ENCODE measurements at regions not wholly inside any gene's neighbourhood (a gene's known extent, or its start where the extent isn't known, plus 50 kb on each side); places are given as distances from the start of the nearest gene placed in this dataset.
"Not testable (repeated sequence)": the region's sequence is repeated elsewhere in the genome, so short reads cannot be mapped to it uniquely, and the experiment has no call there.

- DNase-seq: no peak
Measured at GRCh38 chr3:3447641-3448040, 268.1 kb upstream of the CRBN start.

- no peak for DNase-seq
Measured at GRCh38 chr3:3446251-3446650, 266.8 kb upstream of the CRBN start.

DNA sequence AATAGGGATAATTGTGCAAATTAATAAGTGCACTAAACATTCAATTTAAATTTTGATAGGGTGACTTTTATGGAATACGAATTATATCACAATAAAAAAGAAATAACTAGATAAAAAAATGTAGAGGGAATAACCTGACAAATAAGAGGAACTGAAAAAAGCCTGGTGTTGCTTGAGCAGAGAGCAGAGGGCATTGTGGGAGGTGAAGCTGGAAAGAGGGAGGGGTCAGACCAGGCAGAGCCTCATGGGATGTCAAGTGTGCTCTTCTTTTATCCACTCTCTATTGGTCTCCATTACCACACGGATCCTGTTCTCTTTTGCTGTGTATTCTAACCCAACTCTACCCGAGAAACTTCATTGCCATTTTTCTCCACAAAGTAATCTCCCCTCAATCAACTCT, 264.0 kb upstream of the CRBN start:
- DNase-seq: no peak

- no peak for DNase-seq
Measured at GRCh38 chr3:3433711-3434110, 254.2 kb upstream of the CRBN start.

DNA sequence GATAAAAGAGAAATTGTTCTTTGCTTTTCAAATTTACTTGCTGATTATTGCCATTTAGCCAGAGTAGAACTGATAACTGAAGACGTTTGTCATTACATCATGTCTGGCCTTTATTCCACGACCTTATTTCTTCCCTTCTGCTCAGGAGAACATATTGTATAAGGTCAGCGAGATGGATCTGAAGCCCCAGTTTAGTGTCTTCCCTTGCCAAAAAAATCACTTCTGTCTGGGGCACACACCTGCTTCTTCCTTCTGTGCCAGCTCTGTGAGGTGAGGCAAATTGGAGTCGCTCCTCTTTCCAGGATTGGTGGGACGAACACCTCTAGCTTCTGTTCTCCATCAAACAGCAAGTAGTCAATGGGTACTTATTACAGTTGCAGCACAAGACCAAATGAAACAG, 250.3 kb upstream of the CRBN start:
- DNase-seq: no peak

DNA sequence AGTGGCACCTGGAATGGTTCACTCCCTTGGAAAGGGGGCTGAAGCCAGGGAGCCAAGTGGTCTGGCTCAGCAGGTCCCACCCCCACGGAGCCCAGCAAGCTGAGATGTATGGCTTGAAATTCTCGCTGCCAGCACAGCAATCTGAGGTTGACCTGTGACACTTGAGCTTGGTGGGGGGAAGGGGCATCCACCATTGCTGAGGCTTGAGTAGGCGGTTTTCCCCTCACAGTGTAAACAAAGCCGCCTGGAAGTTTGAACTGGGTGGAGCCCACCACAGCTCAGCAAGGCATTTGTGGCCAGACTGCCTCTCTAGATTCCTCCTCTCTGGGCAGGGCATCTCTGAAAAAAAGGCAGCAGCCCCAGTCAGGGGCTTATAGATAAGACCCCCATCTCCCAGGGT, 228.2 kb upstream of the CRBN start:
- not testable (repeated sequence) for DNase-seq

- no peak for DNase-seq
Measured at GRCh38 chr3:3405131-3405530, 225.6 kb upstream of the CRBN start.

GRCh38 chr3:3403700-3404099, 224.2 kb upstream of the CRBN start:
- no peak for DNase-seq

DNA sequence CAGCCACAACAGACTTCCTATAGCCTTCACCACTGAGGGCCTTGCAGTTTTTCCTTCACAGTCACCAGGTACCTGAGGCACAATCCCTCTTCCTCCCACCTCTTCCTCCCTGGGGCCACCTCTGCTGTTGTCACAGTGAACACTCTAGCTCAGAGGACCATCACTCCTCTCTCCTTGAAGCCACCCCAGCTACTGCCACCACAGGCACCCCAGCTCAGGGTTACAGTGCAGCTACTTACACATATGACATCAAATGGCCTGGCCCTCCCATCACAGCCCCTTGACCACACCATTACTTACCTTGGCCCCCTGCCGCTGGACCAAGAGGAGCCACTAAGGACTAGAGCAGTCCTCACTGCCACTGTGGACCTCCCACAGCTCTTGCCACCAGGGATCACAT, 213.5 kb upstream of the CRBN start:
- no peak for DNase-seq

- no peak for DNase-seq
Measured at GRCh38 chr3:3383461-3383860, 204.0 kb upstream of the CRBN start.

DNA sequence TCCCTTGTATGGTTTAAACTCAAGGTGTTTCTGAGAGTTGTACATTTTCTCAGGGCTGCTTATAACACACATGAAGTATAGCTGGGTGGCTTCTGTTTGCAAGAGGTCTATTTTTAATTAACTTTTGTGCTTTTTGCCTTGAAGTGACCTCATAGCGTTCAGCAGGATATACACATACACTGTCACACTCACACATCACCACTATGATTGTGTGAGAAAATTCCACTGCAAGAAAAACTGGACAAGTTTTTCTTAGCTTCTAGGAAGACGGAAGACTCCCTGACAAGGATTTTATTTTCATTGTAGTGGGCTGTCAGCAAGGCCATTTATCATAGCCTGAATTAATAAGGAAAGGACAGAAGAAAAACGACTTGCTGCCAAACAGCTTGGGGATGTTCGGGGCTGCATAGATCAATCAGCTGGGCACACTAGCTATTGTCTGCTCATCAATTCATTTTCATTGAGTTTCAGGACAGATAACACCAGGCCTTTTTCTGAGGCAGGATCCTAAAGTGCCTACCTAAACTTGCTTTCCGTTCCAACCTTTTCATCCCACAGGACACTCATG, 192.8 kb upstream of the CRBN start:
- DNase-seq: no peak

GRCh38 chr3:3368306-3368705, 188.8 kb upstream of the CRBN start:
- DNase-seq: no peak

DNA sequence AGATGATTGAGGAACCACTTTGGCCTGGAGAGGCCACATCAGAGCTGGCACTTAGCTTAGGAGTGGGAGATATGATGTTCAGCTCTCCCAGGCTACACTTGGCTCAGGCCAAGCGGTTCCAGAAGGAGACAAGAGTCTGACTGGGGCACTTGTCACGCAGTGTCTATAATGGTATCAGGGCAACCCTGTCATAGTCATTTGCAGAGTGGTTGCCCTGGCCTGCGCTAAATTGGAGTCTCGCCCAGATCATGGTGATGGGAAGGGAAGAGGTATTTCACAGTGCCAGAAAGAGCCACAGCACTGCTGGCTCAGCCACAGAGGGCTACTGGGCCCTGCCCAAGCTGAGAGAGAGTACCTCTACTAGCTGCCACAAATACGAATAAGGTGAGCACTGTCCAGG, 186.9 kb upstream of the CRBN start:
- DNase-seq: no peak

DNA sequence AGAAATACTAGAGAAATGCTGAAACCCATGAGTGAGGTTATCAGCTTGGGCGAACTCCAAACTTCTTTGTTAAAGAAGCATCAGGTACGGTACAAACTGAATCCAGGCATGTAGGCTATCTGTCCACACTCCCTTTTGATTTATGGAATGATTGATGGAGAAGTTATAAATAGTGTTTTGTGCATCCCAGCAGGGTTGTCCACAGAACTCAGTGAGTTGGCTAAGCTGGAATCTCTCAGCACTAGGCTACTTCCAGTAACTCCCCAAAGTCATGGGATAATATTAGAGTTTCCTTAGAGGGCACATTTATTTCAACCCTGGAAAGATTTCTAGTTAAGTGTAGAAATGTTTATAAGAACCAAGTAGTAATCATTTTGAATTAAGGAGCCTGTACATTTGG, 186.2 kb upstream of the CRBN start:
- DNase-seq: no peak

DNA sequence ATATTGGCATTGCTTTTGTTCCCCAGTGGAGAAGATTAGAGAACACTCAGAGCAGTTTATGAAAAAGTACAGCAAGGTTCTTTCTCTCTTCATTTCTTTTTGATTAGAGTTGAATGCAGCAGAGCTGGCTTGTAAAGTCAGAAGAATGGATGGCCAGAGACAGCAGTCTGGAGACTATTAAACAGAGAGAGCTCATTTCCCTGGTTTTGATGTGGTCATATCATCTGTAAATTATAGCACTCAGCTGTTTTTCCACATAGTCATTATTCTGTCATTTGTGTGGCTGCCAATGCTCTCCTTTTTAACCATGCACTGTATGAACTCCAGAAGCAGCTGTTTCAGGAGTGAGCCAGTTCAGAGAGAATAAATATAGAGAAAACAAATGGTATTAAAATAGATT, 177.4 kb upstream of the CRBN start:
- DNase-seq: peak; percentile 85

DNA sequence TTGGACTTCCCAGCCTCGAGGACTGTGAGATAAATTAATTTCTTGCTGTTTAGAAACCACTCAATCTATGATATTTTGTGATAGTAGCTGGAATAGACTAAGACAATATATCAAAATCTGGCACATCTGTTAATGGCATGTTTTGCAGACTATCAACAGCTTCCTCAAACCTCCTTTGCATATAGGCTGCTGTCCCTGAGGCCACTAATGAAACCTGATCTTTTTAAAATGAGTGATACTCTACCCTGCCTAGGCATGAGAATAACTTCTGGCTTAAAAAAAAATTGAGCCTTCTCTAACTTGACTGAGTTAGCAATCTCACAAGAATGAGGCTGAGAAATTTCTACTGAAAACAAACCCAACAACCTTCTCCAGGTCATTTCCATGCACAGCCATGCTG, 176.0 kb upstream of the CRBN start:
- DNase-seq: no peak

GRCh38 chr3:3353153-3353552, 173.7 kb upstream of the CRBN start:
- DNase-seq: no peak

DNA sequence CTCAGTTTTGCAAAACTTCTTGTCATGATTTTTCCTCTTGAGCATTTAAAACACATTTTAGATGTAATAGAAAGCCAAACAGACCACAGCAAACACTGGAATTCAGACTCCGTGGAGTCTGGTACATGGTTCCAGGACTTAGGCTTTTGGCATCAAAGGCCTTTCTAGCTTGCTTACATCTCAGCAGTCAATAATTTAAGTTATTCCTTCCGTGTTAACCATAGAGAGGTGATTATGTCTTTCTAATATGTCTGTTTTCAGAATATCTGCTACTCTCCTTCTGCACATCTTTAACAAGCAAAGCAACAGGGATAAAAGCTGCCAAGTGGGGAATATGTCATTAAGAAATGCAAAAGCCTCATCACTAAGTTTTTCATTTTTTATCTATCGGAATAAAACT, 171.7 kb upstream of the CRBN start:
- peak; percentile 27 for DNase-seq

DNA sequence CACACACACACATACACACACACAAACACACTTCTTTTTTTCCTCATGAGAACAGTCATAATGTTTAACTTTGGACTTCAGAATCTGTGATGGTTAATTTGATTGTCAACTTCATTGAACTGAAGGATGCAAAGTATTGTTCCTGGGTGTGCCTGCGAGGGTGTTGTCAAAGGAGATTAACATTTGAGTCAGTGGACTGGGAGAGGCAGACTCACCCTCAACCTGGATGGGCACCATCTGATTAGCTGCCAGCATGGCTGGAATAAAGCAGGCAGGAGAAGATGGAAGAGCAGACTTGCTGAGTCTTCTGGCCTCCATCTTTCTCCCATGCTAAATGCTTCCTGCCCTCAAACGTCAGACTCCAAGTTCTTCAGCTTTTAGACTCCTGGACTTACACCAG, 167.6 kb upstream of the CRBN start:
- not testable (repeated sequence) for DNase-seq

- DNase-seq: no peak
Measured at GRCh38 chr3:3346556-3346955, 167.1 kb upstream of the CRBN start.

GRCh38 chr3:3342141-3342540, 162.7 kb upstream of the CRBN start:
- DNase-seq: no peak

DNA sequence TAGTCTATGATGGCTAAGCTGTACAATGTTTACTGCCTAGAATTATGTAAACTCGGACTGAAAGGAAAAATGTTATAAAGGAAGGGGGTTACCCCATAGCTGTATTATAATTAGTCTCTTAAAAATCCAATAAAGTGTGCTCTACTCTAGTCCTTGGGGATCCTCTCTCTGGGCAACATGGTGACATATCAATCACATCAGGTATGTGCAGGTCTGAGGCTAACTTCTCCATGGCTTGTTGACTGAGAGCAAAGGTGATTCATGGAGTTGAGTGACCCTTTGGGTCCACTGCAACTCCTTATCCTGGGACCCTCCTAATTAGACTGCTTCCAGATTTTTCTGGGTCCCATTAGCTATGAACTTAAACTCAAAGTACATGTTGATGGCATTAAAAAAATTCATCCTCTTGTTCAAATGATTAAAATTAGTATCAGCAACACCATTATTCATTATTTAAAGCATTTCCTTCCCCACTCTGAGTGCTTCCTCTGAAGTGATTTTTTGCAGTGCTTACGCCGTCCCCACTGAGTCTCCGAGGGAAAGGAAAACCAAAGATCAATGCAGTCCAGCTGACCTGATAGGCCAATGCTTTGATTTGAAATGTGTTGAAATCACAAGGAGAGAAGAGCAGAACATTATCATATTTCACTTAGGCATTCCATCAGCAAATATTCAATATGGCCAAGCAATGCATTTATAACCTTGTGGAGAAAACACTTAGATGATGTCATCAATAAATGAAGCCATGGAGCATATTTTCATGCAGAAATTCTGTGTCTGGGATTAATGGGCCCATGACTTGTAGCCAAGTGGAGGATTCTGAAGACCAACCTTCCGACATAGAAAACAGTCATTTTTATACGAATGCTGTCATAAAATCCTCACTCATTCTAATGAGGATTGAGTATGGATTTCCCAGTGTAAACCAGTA, 161.7 kb upstream of the CRBN start:
- no peak for DNase-seq

GRCh38 chr3:3340526-3340925, 161.0 kb upstream of the CRBN start:
- DNase-seq: no peak

- no peak for DNase-seq
Measured at GRCh38 chr3:3335903-3336302, 156.4 kb upstream of the CRBN start.

Measured in muscle of arm (tissue), 1 donor.